DOHH2 (cell line): ENCODE measurements at regions not wholly inside any gene's neighbourhood (a gene's known extent, or its start where the extent isn't known, plus 50 kb on each side); places are given as distances from the start of the nearest gene placed in this dataset.
A peak's percentile ranks its signal among the peaks of the same experiment; 100 is the strongest.

Source experiments
- H3F3A ChIP-seq: fragments of 200-600 bp; sonication (generic), shearing (Covaris generic); 2 replicates; pipeline ENCODE4 v1.6.0; 2016; ENCODE audit warnings: antibody characterized with exemption, mild to moderate bottlenecking; ENCODE audit not compliant: control insufficient read depth, insufficient read depth
- H3K27ac ChIP-seq: fragments of 200-600 bp; sonication (generic); 2 replicates; pipeline ENCODE4 v1.5.1; 2014; ENCODE audit warnings: low read depth, mild to moderate bottlenecking, low read length, moderate library complexity
- H3K27me3 ChIP-seq: fragments of 200-600 bp; sonication (generic); 2 replicates; pipeline ENCODE4 v1.6.1; 2014; ENCODE audit warnings: mild to moderate bottlenecking, low read length, mixed read lengths; ENCODE audit not compliant: control insufficient read depth
- H3K36me3 ChIP-seq: fragments of 200-600 bp; sonication (generic); 2 replicates; pipeline ENCODE4 v1.6.1; 2014; ENCODE audit warnings: mild to moderate bottlenecking, low read length, moderate library complexity, mixed read lengths; ENCODE audit not compliant: control insufficient read depth
- H3K4me1 ChIP-seq: fragments of 200-600 bp; sonication (generic); 2 replicates; pipeline ENCODE4 v1.6.1; 2014; ENCODE audit warnings: mild to moderate bottlenecking, low read length, mixed read lengths; ENCODE audit not compliant: control insufficient read depth
- H3K4me2 ChIP-seq: fragments of 200-600 bp; sonication (generic); 2 replicates; pipeline ENCODE4 v1.6.0; 2014; ENCODE audit warnings: mild to moderate bottlenecking, low read length, moderate library complexity
- H3K4me3 ChIP-seq: fragments of 200-600 bp; sonication (generic); 2 replicates; pipeline ENCODE4 v1.5.1; 2014; ENCODE audit warnings: mild to moderate bottlenecking, low read length, mixed read lengths
- H3K79me2 ChIP-seq: fragments of 200-600 bp; sonication (generic); 2 replicates; pipeline ENCODE4 v1.6.1; 2014; ENCODE audit warnings: mild to moderate bottlenecking, low read length, mixed read lengths; ENCODE audit not compliant: control insufficient read depth
- H3K9me2 ChIP-seq: fragments of 200-600 bp; sonication (generic); replicated peaks from 2 replicates; pipeline ENCODE4 v1.6.1; 2014; ENCODE audit warnings: mild to moderate bottlenecking, low read length, mixed read lengths; ENCODE audit not compliant: control insufficient read depth
- H3K9me3 ChIP-seq: fragments of 200-600 bp; sonication (generic); 2 replicates; pipeline ENCODE4 v1.6.1; 2014; ENCODE audit warnings: antibody characterized with exemption, low read length, mixed read lengths; ENCODE audit not compliant: control insufficient read depth, insufficient read depth
- H4K20me1 ChIP-seq: fragments of 200-600 bp; sonication (generic); 2 replicates; pipeline ENCODE4 v1.6.0; 2014; ENCODE audit warnings: low read depth, mild to moderate bottlenecking, antibody characterized with exemption, low read length, moderate library complexity; ENCODE audit not compliant: control insufficient read depth, insufficient read depth
- EZH2phosphoT487 ChIP-seq: fragments of 200-600 bp; sonication (generic); IDR thresholded peaks from 2 replicates; pipeline ENCODE4 v1.6.1; 2017; ENCODE audit warnings: borderline replicate concordance, mild to moderate bottlenecking, antibody characterized with exemption, low read length, moderate library complexity, mixed read lengths
- TF ChIP-seq, protein P1 (sequence below): fragments of 200-600 bp; sonication (generic); IDR thresholded peaks from one replicate; pipeline ENCODE4 v1.5.1; 2014; ENCODE audit warnings: antibody characterized with exemption, mild to moderate bottlenecking, low read depth, low read length; ENCODE audit not compliant: poor library complexity, severe bottlenecking

DNA sequence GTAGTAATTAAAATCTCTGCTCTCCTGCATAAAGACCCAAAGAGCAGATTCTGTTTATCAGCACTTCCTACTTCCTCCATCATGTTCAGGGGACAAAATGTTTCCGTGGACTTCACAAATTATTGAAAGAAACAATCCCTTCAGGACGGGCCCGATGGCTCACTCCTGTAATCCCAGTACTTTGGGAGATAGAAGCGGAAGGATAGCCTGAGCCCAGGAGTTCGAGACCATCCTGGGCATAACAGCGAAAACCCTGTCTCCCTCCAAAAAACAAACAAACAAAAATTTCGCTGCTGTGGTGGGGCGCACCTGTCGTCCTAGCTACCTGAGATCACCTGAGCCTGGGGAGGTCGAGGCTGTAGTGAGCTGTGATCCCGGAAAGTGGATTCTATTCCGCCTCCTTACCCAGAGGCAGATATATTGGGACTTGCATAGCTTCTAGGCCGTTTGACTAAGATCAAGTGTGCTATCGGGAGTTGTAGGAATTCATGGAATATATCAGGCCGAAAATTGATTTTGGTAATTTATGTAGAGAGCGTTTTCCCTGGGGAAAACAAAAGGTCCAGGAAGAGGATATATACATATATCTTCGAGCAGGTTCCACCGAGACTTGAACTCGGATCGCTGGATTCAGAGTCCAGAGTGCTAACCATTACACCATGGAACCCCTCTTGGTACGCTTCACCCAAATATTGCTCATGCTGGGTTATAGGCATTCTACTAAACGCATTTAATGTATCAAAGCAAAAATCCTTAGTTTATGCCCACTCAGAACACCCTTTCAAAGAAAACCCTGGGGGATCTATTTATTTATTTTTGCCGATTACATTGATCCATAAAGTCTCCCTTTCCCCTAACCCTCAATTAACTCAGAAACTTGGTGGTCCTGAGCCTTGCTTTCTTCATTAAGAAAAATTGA is 74.5 kb upstream of the ZNF184 start:
- Histone ChIP-seq H3K9me2 (no peaks in the 10 kb centered on the region), H3K4me3 (peak overlapping the region; percentile 66), H3F3A (no peaks in the 10 kb centered on the region), H3K79me2 (no peaks in the 10 kb centered on the region), H3K27me3 (peaks cover 42% of the 10 kb centered on the region), H3K27ac (no peak overlapping the region), H3K4me2 (peak overlapping the region; percentile 66), H3K36me3 (no peaks in the 10 kb centered on the region), H3K4me1 (peaks cover 15% of the 10 kb centered on the region), H3K9me3 (no peaks in the 10 kb centered on the region), H4K20me1 (no peaks in the 10 kb centered on the region)
- no peak for TF ChIP-seq EZH2phosphoT487
- TF ChIP-seq, protein P1, sequence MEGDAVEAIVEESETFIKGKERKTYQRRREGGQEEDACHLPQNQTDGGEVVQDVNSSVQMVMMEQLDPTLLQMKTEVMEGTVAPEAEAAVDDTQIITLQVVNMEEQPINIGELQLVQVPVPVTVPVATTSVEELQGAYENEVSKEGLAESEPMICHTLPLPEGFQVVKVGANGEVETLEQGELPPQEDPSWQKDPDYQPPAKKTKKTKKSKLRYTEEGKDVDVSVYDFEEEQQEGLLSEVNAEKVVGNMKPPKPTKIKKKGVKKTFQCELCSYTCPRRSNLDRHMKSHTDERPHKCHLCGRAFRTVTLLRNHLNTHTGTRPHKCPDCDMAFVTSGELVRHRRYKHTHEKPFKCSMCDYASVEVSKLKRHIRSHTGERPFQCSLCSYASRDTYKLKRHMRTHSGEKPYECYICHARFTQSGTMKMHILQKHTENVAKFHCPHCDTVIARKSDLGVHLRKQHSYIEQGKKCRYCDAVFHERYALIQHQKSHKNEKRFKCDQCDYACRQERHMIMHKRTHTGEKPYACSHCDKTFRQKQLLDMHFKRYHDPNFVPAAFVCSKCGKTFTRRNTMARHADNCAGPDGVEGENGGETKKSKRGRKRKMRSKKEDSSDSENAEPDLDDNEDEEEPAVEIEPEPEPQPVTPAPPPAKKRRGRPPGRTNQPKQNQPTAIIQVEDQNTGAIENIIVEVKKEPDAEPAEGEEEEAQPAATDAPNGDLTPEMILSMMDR, result no peak

DNA sequence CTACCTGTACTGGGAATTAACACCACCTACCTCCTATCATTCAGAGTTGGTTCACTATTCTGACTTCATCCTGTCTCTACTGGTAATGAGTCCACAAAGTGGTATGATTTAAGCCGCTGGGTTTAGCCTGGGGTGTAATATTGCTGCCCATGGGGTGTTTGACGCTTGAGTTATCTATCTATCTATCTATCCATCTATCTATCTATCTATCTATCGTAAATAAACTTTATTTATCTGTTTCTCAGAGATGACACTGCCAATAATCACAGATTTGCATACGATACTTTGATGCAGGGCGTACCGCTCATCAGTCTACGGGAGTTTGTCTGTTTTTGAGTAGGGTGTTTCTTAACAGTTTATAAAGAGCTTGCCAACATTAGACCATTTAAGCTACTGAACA is 73.6 kb upstream of the ZNF184 start:
- no peak for TF ChIP-seq EZH2phosphoT487
- TF ChIP-seq, protein P1, result no peak
- no peak overlapping the region for H3K4me2 ChIP-seq
- H3K9me3 ChIP-seq, result no peaks in the 10 kb centered on the region
- H3K79me2 ChIP-seq, result no peaks in the 10 kb centered on the region
- peaks cover 50% of the 10 kb centered on the region for H3K27me3 ChIP-seq
- no peak overlapping the region for H3K27ac ChIP-seq
- H3K9me2 ChIP-seq, result no peaks in the 10 kb centered on the region
- H3F3A ChIP-seq, result no peaks in the 10 kb centered on the region
- peaks cover 15% of the 10 kb centered on the region for H3K4me1 ChIP-seq
- no peaks in the 10 kb centered on the region for H3K36me3 ChIP-seq
- no peaks in the 10 kb centered on the region for H4K20me1 ChIP-seq
- H3K4me3 ChIP-seq, result no peak overlapping the region

DNA sequence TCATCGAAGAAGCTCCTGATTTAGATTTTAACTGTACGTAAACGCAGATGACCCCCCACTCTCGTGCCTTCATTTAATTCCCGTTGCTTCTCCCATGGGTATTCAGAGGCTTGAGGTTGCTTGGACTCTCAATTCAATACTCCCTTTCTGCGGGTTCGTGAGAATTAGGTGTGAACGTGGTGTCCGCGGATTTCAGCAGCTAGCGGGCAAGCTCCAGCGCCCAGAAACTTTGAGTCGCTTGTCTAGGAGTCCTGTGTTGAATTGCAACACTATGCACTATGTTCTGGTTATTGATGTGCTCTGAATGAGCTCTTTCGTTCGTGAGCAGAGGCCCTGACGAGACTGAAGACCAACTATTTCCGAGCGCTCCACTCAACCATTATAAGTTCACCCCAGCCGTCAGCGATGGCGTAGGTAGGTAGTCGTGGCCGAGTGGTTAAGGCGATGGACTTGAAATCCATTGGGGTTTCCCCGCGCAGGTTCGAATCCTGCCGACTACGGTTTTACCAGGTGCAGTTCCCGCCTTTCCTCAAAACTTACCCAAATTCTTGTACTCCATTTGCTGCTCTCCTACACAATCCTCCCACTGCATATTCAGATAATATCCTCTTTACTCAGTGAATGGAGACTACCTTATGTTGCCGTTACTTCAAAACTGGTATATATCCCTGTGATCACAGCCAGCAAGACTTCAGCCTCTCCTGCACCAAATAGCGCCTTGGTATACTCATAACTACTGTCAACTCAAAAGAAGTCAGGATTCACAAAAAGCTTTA is 72.6 kb upstream of the ZNF184 start:
- Histone ChIP-seq H3K27ac (no peak overlapping the region), H3K4me1 (peaks cover 15% of the 10 kb centered on the region), H3K4me3 (peak overlapping the region; percentile 45), H3K27me3 (peaks cover 47% of the 10 kb centered on the region), H3K79me2 (no peaks in the 10 kb centered on the region), H3F3A (no peaks in the 10 kb centered on the region), H3K9me2 (no peaks in the 10 kb centered on the region), H3K4me2 (peak overlapping the region; percentile 30; the same call in 1 of the 2 replicates), H3K9me3 (no peaks in the 10 kb centered on the region), H4K20me1 (no peaks in the 10 kb centered on the region), H3K36me3 (no peaks in the 10 kb centered on the region)
- TF ChIP-seq, protein P1, result no peak
- TF ChIP-seq EZH2phosphoT487, result no peak
